Hepatocyte (in vitro differentiated cells): ENCODE measurements at regions not wholly inside any gene's neighbourhood (a gene's known extent, or its start where the extent isn't known, plus 50 kb on each side); places are given as distances from the start of the nearest gene placed in this dataset.

ENCODE experiments used
- EZH2 ChIP-seq: fragments of 200-600 bp; sonication (generic); IDR thresholded peaks from 2 replicates; pipeline ENCODE4 v1.6.1; 2016; ENCODE audit warnings: antibody characterized with exemption, mild to moderate bottlenecking, borderline replicate concordance
- EZH2phosphoT487 ChIP-seq: fragments of 200-600 bp; sonication (generic); IDR thresholded peaks from one replicate; pipeline ENCODE4 v1.6.1; 2018; ENCODE audit warnings: antibody characterized with exemption, mild to moderate bottlenecking, low read depth, moderate library complexity; ENCODE audit not compliant: unreplicated experiment, severe bottlenecking
- TF ChIP-seq, protein P1 (sequence below): fragments of 200-600 bp; sonication (generic); IDR thresholded peaks from 2 replicates; pipeline ENCODE4 v1.5.1; 2016; ENCODE audit warnings: antibody characterized with exemption, mild to moderate bottlenecking; ENCODE audit not compliant: poor library complexity

DNA sequence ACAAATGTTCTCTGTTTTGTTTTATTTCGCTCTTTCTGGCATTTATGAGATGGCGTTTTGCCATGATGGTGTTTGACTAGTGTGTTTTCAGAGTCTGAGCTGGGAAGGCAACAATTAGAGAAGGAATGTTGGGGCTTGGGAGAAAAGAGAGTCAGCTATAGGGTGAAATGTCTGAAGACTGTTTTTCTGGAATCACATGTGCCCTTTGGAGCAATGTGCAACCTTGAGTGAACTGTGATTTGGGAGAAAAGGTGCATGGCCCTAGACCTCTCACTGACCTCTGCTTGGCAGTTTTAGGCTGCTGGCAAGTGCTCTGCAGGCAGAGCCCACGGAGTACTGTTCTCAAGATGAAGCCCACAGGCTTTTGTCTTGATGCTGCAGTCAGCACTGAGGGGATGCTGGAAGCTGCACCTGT lies 379.9 kb upstream of the PDE3A start:
- TF ChIP-seq EZH2 = no peak
- TF ChIP-seq, protein P1, sequence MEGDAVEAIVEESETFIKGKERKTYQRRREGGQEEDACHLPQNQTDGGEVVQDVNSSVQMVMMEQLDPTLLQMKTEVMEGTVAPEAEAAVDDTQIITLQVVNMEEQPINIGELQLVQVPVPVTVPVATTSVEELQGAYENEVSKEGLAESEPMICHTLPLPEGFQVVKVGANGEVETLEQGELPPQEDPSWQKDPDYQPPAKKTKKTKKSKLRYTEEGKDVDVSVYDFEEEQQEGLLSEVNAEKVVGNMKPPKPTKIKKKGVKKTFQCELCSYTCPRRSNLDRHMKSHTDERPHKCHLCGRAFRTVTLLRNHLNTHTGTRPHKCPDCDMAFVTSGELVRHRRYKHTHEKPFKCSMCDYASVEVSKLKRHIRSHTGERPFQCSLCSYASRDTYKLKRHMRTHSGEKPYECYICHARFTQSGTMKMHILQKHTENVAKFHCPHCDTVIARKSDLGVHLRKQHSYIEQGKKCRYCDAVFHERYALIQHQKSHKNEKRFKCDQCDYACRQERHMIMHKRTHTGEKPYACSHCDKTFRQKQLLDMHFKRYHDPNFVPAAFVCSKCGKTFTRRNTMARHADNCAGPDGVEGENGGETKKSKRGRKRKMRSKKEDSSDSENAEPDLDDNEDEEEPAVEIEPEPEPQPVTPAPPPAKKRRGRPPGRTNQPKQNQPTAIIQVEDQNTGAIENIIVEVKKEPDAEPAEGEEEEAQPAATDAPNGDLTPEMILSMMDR = no peak
- no peak for TF ChIP-seq EZH2phosphoT487
